ENCODE measurements at regions not wholly inside any gene's neighbourhood (a gene's known extent, or its start where the extent isn't known, plus 50 kb on each side); places are given as distances from the start of the nearest gene placed in this dataset.

DNA sequence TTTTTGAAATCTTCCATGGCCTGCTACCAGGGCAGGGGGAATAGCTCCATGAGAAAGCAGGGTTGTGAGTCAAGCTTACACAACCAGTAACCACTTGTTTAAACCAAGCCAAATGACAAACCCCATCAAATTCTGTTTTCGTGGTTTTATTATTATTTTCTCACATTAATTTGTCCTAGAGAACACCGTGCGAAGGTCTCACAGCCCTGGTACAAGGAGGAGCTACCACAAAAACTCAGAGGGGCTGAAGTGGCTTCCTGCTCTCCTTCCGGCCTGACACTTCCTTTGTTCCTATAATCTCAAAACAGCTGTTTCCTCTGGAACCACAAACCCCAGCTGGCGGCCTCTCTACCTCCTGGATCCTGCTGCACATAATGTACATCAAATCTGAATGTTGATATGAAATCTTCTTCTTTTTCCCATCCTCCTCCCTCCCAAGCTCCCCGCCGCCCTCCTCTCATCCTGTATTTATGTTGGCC is 375.9 kb downstream of the MCTP2 start:
- no peak for DNase-seq

DNA sequence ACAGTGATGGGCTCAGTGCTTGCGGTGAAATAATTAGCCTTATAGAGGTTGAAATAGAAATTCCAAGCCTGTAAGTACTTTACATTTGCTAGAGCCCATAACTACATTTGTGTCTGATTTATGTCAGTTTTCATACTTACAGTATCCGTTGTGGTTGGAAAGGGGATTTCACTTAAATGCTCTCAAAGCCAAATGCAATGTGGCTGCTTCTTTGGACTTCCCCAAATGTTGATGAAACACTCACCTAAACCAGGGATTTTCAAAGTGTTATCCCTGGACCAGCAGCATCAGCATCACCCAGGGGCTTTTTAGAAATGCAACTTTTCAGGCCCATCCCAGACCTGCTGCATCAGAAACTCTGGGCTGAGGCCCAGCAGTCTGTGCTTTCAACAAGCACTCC is 378.7 kb downstream of the MCTP2 start:
- no peak for DNase-seq

DNA sequence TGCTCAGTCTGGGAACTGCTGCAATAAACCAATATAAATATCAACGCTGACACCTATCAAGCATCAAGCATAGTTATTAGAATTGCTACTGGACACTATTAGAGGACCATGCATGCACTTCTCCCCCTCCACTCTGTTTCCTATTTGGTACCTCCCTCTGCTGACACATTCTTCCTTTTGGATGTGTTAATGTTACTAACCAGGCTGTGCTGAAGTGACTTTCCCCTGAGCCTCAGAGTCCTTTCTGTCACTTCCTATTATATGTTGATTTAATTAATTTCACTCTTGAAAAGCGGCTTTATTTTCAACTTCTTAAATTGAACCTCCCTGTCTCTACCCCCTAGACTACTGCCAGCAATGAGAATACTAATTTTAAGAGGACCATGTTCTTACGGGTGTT is 379.1 kb downstream of the MCTP2 start:
- no peak for DNase-seq

DNA sequence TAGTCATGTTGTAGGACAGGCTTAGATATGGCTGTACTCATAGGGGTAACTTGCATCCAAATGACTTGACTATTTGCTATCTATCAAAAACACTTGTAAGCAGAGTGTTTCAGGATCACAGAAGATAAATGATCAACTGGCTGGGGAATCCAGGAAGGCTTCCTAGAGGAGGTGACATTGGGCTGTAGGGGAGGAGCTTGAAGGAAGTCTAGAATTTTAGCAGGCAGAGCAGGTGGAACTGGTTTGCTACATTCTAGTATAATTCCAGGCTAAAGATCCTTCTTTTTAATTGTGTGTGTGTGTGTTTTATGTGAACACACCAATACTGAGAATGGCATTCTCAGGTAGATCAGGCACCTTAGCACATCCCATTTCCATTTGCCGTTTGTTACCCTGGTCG is 380.3 kb downstream of the MCTP2 start:
- DNase-seq, result no peak

DNA sequence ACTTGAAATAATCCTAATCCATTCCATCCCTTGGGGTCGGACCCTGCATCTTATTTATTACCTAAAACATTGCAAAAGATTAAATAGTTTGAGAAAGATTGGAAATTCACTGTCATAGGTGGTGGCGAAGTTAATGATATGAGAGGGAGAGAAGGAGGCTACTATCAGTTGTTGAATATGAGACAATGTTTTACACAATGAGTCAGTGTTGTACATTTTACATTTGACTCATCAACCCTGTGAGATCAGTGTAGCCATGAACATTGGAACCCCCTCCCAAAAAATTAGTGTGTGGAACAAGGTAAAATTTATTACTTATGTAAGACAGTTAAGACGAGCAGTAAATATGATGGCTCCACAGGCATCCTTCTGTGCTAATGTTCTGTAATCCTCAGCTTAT is 384.3 kb downstream of the MCTP2 start:
- no peak for DNase-seq

DNA sequence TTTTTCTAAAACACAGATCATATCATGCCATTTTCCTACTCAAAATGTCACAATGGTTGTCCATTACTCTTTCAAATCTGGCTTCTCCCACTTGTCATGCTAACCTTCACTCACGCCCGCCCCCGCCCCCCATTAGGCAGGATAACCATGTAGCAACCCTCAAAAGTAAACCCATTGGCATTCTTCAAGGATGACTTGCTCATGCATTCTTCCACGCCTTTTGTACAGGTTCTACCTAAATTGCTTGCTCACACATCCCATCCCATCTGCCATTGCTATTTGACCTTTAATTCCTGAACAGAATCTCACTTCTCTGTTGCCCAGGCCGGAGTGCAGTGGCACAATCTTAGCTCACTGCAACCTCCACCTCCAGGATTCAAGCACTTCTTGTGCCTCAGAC is 389.3 kb downstream of the MCTP2 start:
- no peak for DNase-seq

DNA sequence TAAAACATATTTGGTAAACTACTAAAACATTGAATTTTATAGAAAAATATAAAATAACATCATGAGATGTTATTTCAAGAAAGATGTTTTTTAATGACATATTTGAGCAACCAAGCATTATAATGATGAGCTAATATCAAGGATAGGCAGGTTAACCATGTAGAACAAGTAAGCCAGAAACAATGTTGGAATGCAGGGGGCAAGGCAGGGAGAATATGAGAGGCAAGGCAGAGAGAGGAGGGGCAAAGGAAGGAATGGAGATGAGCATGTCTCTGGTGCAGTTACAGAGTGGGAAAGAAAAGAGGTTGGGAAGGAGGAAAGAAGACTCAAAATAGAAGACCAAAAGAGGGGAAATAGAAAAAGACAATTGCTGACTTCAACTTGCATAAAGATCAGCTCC is 390.4 kb downstream of the MCTP2 start:
- DNase-seq, result no peak

DNA sequence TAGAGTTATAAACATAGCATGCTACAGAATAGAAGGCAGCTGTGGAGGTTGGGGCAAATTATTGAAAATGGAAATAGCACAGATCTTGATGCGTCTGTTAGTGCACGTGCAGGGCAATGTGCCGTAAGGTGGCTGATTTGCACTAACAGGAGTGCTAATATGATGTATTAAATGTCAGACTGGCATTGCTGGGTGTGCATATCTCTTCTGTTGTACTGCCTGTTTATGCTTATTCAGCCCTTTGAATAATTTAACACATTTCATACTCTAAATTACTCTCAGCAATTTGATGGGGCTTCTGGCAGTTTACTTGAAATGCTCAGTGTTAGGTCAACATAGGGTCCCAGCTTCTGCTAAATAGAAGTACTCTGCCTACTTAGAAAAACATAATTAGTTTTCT is 395.6 kb downstream of the MCTP2 start:
- DNase-seq, result no peak

DNA sequence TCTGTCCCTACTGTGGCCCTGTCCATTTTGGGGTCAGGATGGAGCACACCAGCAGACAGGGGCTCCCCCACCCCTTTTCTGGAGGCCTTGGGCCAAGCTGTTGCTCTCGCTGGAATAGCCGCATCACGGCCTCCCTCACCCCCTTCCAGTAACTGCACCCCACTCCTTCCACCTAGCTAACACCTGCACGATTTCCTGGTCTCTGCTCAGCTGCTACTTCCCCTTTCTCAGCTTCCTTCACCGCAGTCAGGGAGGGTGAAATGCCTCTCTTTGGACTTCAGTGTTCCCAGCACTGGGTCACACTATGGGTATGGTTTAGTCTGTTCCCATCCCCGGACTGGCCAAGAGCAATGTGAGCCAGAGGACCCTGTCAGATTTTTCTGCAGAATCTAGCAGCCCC is 400.2 kb downstream of the MCTP2 start:
- DNase-seq, result no peak

DNA sequence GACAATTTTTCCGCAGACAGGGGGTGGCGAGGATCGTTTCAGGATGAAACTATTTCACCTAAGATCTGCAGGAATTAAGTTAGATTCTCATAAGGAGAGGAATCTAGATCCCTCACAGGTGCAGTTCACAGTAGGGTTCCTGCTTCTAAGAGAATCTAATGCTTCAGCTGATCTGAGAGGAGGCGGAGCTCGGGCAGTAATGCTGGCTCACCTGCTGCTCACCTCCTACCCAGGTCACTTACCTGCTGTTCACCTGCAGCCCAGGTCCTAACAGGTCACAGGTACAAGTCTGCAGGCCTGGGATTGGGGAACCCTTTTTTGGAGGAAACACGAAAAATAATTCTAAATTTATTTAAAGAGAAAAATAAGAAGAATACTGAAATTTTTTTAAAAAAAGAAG is 406.8 kb downstream of the MCTP2 start:
- no peak for DNase-seq

DNA sequence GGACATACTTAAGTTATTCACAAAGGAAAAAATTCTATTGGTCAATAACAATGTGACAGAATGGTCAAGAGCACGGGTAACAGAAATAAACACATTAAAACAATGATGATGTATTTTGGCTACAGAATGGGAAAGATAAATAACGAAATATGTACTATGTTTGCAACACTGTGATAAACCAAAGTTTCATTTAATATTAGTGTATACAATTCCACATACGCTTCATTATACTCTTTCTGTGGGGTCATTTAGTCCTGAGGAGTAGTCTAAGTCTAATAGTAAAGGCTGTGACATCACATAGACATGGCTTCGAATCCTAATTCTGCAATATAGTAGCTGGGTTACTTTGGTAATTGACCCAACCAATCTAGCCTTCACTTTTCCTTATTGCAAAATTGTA is 408.3 kb downstream of the MCTP2 start:
- no peak for DNase-seq

DNA sequence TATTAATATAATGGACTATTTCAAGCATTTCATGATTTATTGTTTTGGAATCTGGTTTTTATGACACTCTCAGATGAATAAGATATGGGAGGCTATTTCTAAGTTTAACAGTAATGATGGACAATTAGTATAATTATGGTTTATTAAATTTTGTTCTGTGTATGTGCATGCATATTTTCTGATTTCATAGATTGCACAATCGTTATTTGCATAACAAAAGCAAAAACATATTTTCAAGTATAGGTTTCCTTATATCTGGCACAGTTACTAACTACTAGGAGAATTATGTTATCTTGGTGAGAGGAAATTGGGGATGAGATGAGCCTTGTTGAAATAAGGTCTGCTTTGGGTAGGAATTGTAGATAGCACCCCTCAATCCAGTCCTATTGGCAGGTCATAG is 413.1 kb downstream of the MCTP2 start:
- DNase-seq, result no peak

DNA sequence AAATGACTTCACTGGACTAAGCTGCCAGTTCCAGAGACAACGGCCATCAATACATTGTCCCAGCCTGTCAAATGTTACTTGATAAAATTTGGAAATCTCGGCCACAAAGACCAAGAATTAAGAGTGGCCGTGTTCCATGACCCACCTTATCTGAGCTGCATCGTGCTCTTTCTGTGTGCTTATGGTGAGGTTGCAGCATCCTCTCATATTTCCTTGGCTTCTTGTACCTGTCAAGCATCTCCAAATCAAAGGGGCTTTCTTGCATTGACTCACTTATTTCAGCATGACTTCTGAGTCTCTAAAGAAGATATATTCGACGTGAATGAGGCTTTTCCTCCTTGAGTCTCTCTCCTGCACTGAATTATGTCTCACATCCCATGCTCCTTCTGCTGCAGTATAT is 421.7 kb downstream of the MCTP2 start:
- DNase-seq, result no peak

DNA sequence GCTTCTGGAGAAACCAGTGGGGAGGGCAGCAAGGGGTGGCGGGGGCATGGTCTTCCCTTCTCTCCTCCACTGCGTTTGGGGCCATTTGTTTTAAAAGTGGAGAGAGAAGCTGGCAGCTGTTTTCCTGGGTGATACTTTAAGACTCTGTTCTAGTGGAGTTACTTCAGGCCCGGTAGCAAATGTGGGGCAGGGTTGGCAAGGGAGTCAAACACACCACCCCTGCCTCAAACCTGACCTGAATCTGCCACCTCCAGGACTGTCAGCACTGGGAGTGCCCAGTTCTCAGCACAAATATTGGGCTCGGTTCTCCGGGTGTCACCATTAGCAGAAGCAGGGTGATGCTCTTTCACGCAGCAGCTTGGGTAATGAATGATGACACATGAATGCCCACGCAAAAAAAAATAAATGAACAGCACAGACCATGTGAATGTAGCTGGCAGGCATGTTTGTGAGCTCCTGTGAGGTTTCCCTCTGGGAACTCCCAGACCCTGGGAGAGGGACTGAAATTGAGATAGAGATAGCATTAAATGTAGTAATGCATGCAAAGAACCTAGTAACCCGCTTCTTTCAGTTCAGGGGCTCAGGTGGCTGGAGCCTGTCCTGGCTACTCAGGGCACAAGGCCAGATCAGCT is 424.0 kb downstream of the MCTP2 start:
- no peak for DNase-seq

DNA sequence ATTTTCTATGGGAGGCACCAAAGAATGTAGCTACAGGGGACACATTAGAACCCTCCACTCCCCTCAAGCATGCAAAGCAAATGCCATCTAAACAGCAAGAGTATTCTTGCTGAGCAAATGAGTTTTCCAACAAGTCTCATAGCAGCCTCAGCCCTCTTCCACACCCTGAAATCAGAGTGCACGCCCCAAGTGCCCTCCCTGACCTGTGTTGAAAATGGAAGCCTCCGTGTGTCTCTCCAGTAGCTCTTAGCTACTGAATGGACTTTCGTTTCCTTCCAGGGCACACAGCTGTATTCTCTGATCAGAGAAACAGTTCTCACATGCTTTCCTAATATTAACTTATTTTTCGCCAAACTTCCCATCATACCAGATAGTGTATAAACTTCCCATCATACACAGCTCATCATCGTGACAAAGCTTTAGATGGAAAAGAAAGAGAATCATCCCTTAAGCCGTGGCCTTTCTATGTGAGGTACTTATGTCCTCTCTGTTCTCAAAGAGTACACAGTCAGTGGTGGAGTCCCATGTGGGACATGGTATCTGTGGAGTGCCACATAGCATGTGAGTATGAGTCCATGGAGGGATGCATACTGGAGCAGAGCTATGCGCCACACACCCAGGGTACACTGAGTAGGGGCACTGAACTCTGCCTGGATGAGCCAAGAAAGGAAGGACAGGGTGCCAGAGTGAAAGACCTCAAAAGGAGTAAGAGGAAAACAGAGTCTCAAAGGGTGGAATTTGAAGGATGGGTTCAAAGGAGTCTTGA is 434.5 kb downstream of the MCTP2 start:
- DNase-seq, result no peak

DNA sequence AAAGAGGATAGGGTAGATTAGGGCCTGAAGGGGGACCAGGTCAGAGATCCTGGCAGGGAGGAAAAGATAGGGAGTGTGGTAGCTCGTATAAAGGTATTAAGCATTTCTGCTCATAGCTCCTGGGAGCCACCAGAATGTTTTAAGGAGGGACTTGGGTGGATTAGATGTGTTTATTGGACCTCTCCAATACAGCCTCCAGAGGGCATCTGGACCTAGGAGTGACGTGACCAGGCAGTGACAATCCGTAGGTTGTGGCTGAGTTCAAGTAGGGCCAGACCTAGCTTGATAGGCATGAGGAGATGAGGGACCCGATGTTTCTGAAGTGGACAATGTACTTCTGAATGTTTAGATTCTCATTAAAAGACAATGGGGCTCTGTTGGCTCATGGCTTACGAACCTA is 435.2 kb downstream of the MCTP2 start:
- no peak for DNase-seq

DNA sequence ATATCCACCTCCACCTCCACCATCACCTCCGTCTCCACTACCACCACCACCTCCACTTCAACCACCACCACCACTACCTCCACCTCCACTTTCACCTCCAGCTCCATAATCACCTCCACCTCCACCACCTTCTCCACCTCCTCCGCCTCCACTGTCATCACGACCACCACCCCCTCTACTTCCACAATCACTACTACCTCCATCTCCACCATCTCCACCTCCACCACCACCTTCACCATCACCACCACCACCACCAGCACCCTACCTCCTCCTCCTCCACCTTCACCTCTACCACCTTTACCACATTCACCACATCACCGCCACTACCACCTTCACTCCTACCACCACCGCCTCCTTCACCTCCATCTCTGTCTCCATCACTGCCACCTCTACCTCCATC is 435.7 kb downstream of the MCTP2 start:
- DNase-seq, result no peak

DNA sequence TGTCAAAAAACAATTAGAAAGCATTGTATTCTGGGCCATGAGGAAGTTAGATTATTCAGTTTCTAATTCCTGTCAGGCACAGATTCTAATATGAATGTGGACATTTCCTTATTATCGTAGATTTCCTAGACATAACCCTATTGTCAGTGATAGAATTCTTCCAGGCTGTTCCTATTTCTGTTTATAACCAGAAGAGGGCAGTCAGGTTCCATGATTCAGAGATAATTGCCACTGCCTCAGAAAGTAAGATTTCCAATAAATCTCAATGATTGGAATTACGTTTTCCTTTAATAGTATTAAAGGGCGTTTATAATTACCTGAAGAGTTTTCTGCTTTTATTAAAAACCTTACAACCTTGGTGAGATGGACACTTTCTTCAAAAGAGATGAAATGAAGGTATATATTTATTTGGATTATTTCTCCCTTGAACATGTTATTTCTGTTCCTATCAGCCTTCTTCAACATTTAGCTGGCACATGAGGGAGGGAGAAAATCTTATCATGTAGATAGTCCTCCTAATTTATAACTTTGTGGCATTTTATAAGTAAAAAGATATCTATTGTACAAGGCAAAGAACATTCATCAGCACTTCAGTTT is 439.2 kb downstream of the MCTP2 start:
- no peak for DNase-seq

DNA sequence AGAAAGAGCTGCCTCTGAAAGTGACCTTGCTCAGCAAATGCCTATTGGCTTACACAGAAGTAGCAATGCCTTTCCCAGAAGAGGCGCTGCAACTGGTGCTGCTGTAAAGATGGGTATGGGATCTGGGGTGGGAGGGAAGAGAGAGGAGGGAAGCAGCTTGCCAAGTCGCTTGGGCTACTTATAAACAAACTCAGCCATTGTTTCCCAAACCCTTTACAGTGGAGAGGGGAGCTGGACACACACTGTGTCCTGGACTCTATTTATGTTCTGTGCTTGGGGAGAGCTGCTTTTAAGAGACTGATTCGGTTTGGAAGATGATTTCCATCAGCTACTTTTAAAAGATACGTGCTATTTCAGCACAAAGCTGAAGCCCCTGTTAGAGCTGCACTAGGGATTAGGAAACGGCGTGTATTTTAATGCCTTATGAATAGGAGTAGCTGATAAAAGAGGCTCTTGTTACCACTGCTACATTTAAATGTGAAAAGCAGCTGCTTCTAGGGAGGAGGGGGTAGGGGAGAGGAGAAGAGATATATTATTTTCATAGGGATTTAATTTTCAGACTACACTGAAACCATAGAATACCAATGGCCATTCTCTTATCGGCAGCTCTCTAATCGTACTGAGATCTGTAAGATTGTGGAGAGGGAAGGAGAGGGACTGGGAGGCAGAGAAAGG is 440.6 kb downstream of the MCTP2 start:
- DNase-seq, result no peak

DNA sequence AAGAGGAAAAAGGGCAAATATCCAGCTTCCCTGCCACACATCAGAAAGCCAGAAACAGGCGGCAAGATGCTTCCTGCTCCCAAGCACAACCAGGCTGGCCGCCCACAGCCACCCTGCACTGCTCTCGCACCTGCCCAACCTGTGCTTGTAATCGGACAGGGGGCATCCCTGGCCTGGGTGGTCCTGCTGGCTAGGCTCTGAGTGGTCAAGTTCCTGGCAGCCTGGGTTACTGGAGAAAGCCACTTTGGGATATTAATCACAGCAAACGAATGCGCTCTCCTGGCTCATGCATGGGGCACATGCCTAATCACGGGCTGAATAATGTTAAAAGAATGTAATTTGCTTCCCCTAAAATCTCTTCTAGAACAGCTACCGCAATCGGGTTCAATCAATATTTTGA is 442.4 kb downstream of the MCTP2 start:
- DNase-seq, result no peak

DNA sequence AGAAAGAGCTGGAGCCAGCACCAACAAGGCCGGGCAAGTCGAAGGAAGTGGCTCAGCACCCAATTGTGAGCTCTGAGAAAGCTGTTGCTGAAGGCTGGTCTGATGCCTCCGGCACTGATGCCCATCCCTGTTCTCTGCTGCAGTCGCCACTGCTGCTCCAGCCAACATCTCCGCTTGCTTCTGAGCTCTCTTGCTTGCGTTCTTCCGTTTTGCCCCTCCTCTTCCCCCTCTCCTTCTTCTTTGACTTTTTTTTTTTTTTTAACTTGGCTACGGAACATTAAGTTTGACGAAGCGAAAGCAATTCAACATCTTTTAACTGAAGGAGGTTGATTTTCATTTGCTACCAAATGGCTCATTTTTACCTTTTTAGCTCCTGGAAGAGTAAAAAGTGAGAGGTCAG is 442.9 kb downstream of the MCTP2 start:
- DNase-seq, result no peak

DNA sequence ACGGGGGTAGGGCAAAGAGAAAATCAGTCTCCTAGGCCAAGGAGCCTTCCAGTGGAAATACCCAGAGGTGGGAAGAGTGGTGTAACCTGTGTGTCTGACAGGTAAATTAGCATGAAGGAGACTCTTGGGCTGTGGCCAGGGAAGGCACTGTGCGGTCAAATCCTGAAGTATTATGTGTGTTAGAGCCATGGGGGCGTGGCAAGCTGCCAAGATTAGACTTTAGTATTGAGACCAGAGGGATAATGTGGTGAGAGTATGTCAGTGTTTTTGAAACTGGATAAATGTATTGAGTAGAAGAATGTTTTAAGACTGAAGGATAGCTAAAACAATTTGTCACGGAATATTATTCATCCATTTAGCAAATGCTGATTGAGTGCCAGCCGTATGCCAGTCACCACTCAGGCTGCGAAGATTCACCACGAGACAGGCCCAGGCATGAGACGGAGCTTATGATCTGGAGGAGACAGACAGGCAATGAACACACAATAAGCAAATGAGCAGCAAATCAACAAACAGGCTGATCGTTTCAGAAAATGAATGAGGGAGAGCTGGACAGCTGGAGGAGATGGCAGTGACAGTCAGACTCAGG is 445.9 kb downstream of the MCTP2 start:
- no peak for DNase-seq

DNA sequence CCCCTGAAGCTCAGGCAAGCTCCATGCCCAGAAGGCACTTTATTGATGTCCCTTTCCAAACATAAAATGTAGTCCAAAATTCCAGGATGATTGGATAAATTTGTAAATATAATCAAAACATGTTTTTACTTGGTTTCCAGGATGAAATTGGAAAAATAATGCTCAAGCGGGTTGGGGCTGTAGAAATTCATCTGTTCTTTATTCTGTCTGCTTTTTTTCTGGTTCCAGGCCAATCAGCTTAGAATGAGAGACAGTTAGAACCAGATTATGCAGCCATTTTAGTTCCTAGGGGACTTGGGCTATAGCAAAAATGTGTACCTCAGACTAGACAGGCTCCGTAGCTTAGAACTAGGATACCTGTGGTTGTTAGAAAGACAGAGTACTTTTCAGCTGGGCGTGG is 450.8 kb downstream of the MCTP2 start:
- DNase-seq, result no peak

DNA sequence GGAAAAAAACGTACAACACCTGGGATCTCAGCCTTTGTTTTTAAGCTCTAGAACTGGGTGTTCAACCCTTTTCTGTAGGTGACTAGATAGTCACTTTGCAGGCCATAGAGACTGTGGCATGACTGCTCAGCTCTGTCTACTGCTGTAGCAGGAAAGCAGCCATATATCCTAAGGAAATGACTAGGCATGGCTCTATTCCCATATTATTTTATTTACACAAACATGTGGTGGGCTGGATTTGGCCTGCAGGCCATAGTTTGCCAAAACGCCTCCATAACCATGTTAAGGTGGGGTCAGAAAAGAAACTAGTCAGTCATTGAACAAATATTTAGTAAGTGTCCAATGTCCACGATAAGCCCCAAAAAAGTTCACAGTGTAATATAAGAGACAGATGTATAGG is 452.5 kb downstream of the MCTP2 start:
- no peak for DNase-seq

All from activated T-cell treated with anti-CD3 and anti-CD28 coated beads for 4 hours (primary cell).